GM21447 (cell line): ENCODE measurements at regions not wholly inside any gene's neighbourhood (a gene's known extent, or its start where the extent isn't known, plus 50 kb on each side); places are given as distances from the start of the nearest gene placed in this dataset.

Source experiments
- ATAC-seq: cut with Tn5 transposase; IDR thresholded peaks from one replicate; pipeline ENCODE4 v1.9.1; 2021; ENCODE audit not compliant: unreplicated experiment

GRCh38 chr11:11016943-11017342, 159.1 kb upstream of the ZBED5 start:
- no peak for ATAC-seq

DNA sequence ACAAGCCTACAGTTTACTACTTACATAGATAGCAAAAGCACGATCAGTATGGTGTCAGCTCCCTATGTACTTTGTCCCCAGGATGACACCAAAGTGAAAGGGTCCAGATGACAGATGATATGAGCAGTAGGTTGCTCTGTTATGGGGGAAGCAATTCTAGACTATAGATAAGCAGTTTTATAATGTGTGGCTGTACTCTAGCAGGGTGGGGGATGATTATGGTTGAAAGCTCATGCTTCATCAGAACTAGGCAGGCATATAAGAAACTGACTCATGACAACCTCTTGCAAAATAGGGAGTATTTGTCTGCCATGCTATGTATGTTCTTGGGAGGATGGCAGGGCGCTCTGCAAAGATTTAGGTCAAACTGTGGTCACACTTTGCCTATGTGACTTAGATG, 158.2 kb upstream of the ZBED5 start:
- ATAC-seq, result no peak

GRCh38 chr11:11011617-11012016, 153.8 kb upstream of the ZBED5 start:
- ATAC-seq, result no peak

DNA sequence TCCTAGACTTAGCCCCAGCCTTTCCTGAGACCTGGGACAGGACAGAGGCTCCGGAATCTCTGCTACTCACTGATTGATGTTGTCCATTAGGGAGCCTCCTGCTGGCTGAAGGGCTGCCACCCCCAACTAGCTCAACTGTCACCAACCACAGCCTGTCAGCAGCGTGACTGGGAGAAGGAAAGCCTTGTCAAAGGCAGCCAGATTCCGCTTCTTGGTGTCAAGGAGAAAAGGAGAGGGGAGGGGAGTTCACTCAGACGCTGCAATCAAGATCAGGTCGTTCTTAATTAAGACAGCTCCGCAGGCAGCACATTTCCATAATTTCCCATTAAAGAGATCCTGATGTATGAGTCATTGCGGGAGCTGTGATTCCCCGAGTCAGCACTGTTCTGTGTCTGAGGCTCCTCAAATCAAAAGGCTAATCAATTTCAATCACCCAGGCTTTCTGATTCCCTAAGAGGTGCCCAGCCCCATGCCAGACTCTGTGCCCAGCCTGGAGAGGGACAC, 152.8 kb upstream of the ZBED5 start:
- ATAC-seq, result no peak

DNA sequence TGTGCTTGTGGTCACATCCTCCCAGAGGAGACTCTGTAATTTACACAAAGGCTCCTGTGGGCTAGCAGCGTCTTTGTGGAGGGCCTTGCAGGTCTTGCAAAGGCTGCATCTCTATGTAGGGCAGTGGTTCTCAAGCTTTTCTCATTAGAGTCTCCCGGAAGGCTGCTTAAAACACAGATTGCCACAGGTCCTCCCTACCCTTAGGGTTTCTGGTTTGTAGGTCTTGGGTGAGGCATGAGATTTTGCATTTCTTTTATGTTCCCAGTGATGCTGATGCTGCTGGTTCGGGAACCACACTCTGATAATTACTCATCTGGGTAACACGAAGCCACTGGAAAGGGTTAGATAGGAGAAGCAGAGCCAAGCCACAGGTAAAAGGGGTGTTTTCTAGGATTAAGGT, 151.3 kb upstream of the ZBED5 start:
- ATAC-seq, result no peak

- ATAC-seq, result no peak
Measured at GRCh38 chr11:11004069-11004468, 146.2 kb upstream of the ZBED5 start.

DNA sequence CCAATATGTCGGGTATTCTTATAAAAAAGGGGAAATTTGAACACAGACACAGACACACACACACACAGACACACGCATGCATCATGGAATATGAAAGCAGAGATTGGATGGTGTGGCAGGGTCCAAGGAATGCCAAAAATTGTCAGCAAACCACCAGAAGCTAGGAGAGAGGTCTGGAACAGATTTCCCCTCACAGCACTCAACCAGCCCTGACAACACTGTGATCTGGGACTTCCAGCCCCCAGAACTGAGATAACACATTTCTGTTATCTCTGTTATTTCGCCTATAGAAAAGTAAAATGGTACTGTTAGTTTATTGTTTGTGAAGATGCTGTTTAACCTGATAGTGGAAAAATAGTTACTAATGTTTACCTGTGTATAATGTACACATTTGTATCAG, 145.4 kb upstream of the ZBED5 start:
- ATAC-seq, result no peak

DNA sequence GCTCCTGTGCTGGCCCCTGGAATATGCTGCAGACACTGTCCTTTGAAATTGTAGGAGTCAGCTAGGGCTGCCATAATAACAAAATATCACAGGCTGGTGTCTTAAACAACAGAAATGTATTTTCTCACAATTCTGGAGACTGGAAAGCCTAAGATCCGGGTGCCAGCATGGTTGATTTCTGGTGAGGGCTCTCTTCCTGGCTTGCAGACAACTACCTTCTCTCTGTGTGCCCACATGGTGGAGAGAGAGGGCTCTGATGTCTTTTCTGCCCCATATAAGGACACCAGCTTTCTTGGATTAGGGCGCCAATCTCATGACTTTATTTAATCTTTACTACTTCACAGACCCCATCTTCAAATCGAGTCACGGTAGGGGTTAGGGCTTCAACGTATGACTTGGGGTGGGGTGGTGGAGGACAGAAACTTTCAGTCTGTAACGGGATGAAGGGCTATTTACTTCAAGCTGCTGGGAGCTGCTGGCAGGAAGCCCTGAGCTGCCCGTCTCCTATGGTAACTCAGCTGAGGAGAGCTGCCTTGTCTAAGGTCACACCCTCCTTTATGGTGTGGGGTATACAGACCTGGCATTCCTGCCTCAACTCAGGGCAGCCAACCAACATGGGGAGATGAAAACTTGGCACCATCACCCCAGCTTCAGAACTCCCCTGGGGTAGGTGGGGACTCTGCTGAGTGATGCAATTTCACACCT, 142.9 kb upstream of the ZBED5 start:
- no peak for ATAC-seq

DNA sequence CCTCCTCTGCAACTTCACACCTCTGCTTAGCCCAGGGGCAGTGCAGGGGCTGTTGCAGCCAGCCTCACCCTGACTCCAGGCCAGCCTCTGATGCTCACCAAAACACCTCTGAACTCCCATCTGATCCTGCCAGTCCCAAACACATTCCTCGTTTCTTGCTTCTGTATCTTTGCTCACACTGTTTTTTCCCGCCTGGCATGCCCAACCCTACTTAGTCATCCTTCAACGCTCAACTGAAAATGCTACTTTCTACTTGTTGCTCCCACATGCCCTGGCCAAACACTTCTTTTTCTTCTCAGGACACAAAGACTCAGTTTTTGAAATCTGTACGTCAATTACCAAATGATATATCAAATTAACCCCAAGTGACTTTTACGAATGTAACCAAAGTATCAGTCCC, 140.8 kb upstream of the ZBED5 start:
- no peak for ATAC-seq

- ATAC-seq, result no peak
Measured at GRCh38 chr11:10996678-10997077, 138.8 kb upstream of the ZBED5 start.

- ATAC-seq, result no peak
Measured at GRCh38 chr11:10993640-10994039, 135.8 kb upstream of the ZBED5 start.

DNA sequence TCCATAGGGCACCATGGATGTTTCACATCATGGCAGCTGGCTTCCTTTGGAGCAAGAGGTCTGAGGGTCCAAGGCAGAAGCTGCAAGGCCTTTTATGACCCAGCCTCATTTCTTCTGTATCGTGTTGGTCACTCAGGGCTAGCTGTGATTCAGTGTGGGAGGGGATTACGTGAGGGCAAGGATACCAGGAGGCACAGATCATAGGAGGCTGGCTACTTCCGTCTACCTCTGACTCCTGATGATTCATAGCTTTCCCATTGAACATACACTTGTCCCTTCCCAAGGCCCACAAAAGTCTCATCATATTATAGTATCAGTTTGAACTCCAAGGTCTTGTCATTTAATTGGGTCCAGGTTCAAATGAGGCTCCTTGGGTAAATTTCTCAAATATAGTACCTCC, 135.3 kb upstream of the ZBED5 start:
- ATAC-seq, result no peak

- no peak for ATAC-seq
Measured at GRCh38 chr11:10991393-10991792, 133.5 kb upstream of the ZBED5 start.

GRCh38 chr11:10990637-10991193, 132.9 kb upstream of the ZBED5 start:
- no peak for ATAC-seq

- ATAC-seq, result no peak
Measured at GRCh38 chr11:10990160-10990559, 132.3 kb upstream of the ZBED5 start.

- no peak for ATAC-seq
Measured at GRCh38 chr11:10986006-10986405, 128.2 kb upstream of the ZBED5 start.

DNA sequence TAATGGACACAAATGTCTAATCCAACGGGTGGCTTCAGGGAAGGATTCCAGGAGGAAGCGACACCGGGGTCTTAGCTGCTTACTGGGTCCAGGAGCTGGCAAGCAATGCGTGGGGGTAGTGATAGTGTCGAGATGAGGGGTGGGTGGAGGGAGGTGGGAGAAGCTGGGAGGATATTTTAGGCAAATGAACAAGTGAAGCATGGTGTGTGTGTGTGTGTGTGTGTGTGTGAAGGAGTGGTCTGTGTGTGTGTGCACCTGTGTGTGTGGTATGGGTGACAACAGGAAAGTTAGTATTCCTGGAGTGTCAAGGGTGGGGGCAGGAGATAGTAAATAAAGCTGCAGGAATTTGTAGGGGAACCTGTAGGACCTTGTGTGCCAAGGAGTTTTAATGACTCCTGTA, 126.9 kb upstream of the ZBED5 start:
- no peak for ATAC-seq

GRCh38 chr11:10984250-10984649, 126.4 kb upstream of the ZBED5 start:
- no peak for ATAC-seq

DNA sequence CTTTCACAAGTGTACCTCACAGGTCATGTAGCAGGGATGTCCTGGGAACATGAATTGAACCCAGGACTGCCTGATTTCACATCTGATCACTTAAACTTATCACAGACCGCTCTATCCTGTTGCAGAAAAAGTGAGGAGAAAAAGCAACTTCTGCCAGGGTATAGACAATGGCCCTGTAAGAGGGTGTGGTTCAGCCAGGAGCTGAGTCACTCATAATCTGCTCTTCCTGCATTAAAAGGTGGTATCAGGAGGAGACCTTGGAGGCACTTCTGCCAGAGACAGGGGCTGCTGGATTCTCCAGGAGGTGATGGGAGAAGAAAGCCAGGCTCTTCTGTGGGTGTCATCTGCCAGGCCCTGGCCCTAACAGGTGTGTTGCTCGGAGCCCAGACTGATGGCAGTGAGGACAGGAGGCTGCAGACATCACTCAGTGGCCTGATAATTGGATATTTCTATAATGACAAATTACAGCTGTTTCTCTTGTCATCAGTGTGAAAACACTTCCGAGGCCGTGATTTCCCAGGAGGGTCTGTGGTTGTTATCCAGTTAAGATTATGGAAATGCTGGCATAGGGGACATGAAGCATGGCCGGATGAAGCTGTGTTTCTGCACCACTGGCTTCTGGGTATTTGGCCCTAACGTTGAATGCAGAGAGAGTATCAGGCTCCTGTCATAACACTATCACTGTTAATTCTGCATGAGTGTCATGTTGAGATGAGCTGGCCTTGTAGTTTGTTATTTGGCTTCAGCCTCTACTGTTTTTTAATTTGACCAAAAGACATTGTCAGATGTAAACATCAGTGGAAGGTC, 125.1 kb upstream of the ZBED5 start:
- no peak for ATAC-seq

- no peak for ATAC-seq
Measured at GRCh38 chr11:10979529-10979928, 121.7 kb upstream of the ZBED5 start.

DNA sequence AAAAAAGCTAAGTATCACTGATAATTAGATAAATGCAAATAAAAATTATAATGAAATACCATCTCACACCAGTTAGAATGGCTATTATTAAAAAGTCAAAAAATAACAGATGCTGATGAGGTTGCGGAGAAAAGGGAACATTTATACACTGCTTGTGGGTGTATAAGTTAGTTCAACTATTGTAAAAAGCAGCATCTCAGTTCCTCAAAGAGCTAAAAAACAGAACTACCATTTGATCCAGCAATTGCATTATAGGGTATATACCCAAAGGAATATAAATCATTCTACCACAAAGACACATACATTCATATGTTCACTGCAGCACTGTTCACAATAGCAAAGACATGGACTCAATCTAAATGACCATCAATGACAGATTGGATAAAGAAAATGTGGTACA, 120.3 kb upstream of the ZBED5 start:
- no peak for ATAC-seq

DNA sequence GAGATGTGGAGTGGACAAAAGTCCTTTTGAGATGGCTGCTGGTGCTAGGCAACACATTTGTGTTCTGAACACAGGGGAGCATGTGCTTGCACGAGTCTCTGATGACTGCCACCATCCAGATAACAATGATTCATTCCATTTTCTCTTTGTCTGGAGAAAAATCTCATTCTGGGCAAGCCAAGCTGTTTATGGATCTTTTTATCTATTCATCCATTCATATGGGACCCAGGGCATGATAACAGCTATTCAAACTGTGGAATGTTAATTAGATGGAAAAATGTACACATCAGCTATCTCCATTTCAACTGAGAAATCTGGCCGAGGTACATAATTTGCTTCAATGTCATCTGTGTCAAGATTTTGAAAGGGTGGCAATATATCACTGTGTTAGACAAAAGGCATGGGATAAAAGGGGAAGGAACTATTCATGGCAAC, 117.5 kb upstream of the ZBED5 start:
- ATAC-seq, result no peak
